SK-N-SH (cell line): ENCODE measurements at regions not wholly inside any gene's neighbourhood (a gene's known extent, or its start where the extent isn't known, plus 50 kb on each side); places are given as distances from the start of the nearest gene placed in this dataset.

Experiments used
- CTCF ChIA-PET: fragments of 300-600, 350-600 bp; formaldehyde crosslinking; extraction: SDS; loops from one replicate; lab custom pipeline; 2021; lab: Yijun Ruan, JAX
- POLR2A ChIA-PET: fragments of 350-600 bp; sonication (Branson Sonifier 250); formaldehyde crosslinking; extraction: SDS; loops from one replicate; lab custom pipeline; 2020; ENCODE audit warnings: antibody characterized with exemption, inconsistent platforms; lab: Yijun Ruan, JAX
- DNase-seq: peaks from one replicate; pipeline ENCODE4 v3.0.0; 2012
- H2AFZ ChIP-seq: fragments of 200-600 bp; sonication (generic); 2 replicates; pipeline ENCODE4 v1.8.1; 2016; ENCODE audit warnings: antibody characterized with exemption, mild to moderate bottlenecking, low read depth
- H3F3A ChIP-seq: fragments of 200-600 bp; sonication (generic); replicated peaks from 2 replicates; pipeline ENCODE3; 2016; ENCODE audit warnings: antibody characterized with exemption, mild to moderate bottlenecking; ENCODE audit not compliant: insufficient read depth
- H3K27ac ChIP-seq, 2 experiments: fragments of 200-500 bp in 1 of 2; fragments of 200-600 bp in 1 of 2; sonication (Bioruptor generic) in 1 of 2; sonication (generic), shearing (Covaris generic) in 1 of 2; 2 replicates each; pipeline versions ENCODE4 v1.5.1 to v1.6.1; 2014 to 2016; ENCODE audit warnings: low read depth in 2 of 2, inconsistent platforms in 1 of 2, low read length in 1 of 2, mild to moderate bottlenecking in 1 of 2, mixed read lengths in 1 of 2
- H3K27me3 ChIP-seq: fragments of 200-600 bp; sonication (generic), shearing (Covaris generic); 2 replicates; pipeline ENCODE4 v1.6.1; 2016; ENCODE audit warnings: mixed run types; ENCODE audit not compliant: insufficient read depth
- H3K36me3 ChIP-seq, 2 experiments: fragments of 200-500 bp in 1 of 2; fragments of 200-600 bp in 1 of 2; sonication (Bioruptor generic) in 1 of 2; sonication (generic) in 1 of 2; replicated peaks in 1 of 2; 2 replicates each; pipeline versions ENCODE3 to v1.5.1; 2014 to 2016; ENCODE audit warnings: low read length in 1 of 2, mild to moderate bottlenecking in 1 of 2; ENCODE audit not compliant: insufficient read depth in 2 of 2, control insufficient read depth in 1 of 2
- H3K4me1 ChIP-seq, 2 experiments: fragments of 200-500 bp in 1 of 2; fragments of 200-600 bp in 1 of 2; sonication (Bioruptor generic) in 1 of 2; sonication (generic), shearing (Covaris generic) in 1 of 2; 2 replicates each; pipeline versions ENCODE4 v1.5.1 to v1.6.1; 2014 to 2016; ENCODE audit warnings: low read depth in 1 of 2, low read length in 1 of 2, mixed run types in 1 of 2; ENCODE audit not compliant: insufficient read depth in 2 of 2, control insufficient read depth in 1 of 2
- H3K4me2 ChIP-seq: fragments of 200-600 bp; sonication (generic), shearing (Covaris generic); 2 replicates; pipeline ENCODE4 v1.6.1; 2017; ENCODE audit warnings: mixed run types
- H3K4me3 ChIP-seq, 2 experiments: fragments of 200-500 bp in 1 of 2; fragments of 200-600 bp in 1 of 2; sonication (Bioruptor generic) in 1 of 2; sonication (generic), shearing (Covaris generic) in 1 of 2; 2 replicates each; pipeline versions ENCODE4 v1.5.1 to v1.8.1; 2014 to 2016; ENCODE audit warnings: low read depth in 2 of 2, inconsistent platforms in 1 of 2, low read length in 1 of 2, mild to moderate bottlenecking in 1 of 2, mixed read lengths in 1 of 2, moderate library complexity in 1 of 2
- H3K79me2 ChIP-seq: fragments of 200-600 bp; sonication (generic); 2 replicates; pipeline ENCODE4 v1.8.1; 2017; ENCODE audit warnings: mild to moderate bottlenecking; ENCODE audit not compliant: insufficient read depth
- H3K9ac ChIP-seq: fragments of 200-600 bp; sonication (generic); 2 replicates; pipeline ENCODE4 v1.6.1; 2017; ENCODE audit warnings: mixed run types
- H3K9me2 ChIP-seq: fragments of 200-600 bp; sonication (generic); 2 replicates; pipeline ENCODE4 v1.6.1; 2017; ENCODE audit warnings: mixed run types
- H3K9me3 ChIP-seq: fragments of 200-600 bp; sonication (generic); 2 replicates; pipeline ENCODE4 v1.6.1; 2017; ENCODE audit warnings: mixed run types, mild to moderate bottlenecking, moderate library complexity
- H4K20me1 ChIP-seq: fragments of 200-600 bp; sonication (generic); 2 replicates; pipeline ENCODE4 v1.6.1; 2017; ENCODE audit warnings: mild to moderate bottlenecking, mixed run types; ENCODE audit not compliant: insufficient read depth
- ELF1 ChIP-seq: IDR thresholded peaks from 2 replicates; pipeline ENCODE4 v1.4.0; 2012
- EP300 ChIP-seq, 2 experiments: IDR thresholded peaks; 2 replicates each; pipeline versions ENCODE4 v1.4.0 to v1.6.1; 2012; ENCODE audit warnings: borderline replicate concordance in 1 of 2, low read depth in 1 of 2, low read length in 1 of 2
- EZH2phosphoT487 ChIP-seq: fragments of 200-600 bp; sonication (generic); IDR thresholded peaks from 2 replicates; pipeline ENCODE4 v1.6.1; 2017; ENCODE audit warnings: low read depth, mixed run types, mild to moderate bottlenecking, antibody characterized with exemption, moderate library complexity, borderline replicate concordance
- FOSL2 ChIP-seq: IDR thresholded peaks from 2 replicates; pipeline ENCODE4 v1.4.0; 2012; ENCODE audit warnings: low read depth, mild to moderate bottlenecking, moderate library complexity, borderline replicate concordance
- FOXJ3 ChIP-seq: sonication (generic); formaldehyde crosslinking; IDR thresholded peaks from 2 replicates; pipeline ENCODE4 v1.5.1; 2020; ENCODE audit warnings: mild to moderate bottlenecking, missing genetic modification reagents
- FOXM1 ChIP-seq: IDR thresholded peaks from 2 replicates; pipeline ENCODE4 v1.4.0; 2012; ENCODE audit warnings: low read depth, mild to moderate bottlenecking
- GABPA ChIP-seq: IDR thresholded peaks from 2 replicates; pipeline ENCODE4 v1.4.0; 2012; ENCODE audit warnings: low read depth, mild to moderate bottlenecking
- GATA2 ChIP-seq: sonication (generic); formaldehyde crosslinking; IDR thresholded peaks from 2 replicates; pipeline ENCODE4 v1.5.0; 2020; ENCODE audit warnings: mild to moderate bottlenecking, missing genetic modification reagents
- JUND ChIP-seq: IDR thresholded peaks from 2 replicates; pipeline ENCODE4 v1.4.0; 2012
- MEF2A ChIP-seq: IDR thresholded peaks from 2 replicates; pipeline ENCODE4 v1.4.0; 2012; ENCODE audit warnings: low read depth, borderline replicate concordance
- MXI1 ChIP-seq: IDR thresholded peaks from 2 replicates; pipeline ENCODE4 v1.6.1; 2012; ENCODE audit warnings: mild to moderate bottlenecking, low read depth, low read length, improper control_type of control experiment
- NFIC ChIP-seq: IDR thresholded peaks from 2 replicates; pipeline ENCODE4 v1.4.0; 2012; ENCODE audit warnings: borderline replicate concordance
- POLR2AphosphoS5 ChIP-seq: IDR thresholded peaks from 2 replicates; pipeline ENCODE4 v1.6.1; 2012; ENCODE audit warnings: low read depth, low read length
- SIN3A ChIP-seq: IDR thresholded peaks from 2 replicates; pipeline ENCODE4 v1.6.1; 2012; ENCODE audit warnings: low read depth, mild to moderate bottlenecking, low read length, moderate library complexity, borderline replicate concordance
- TCF12 ChIP-seq: IDR thresholded peaks from 2 replicates; pipeline ENCODE4 v1.4.0; 2012
- YY1 ChIP-seq: IDR thresholded peaks from 2 replicates; pipeline ENCODE4 v1.4.0; 2012; ENCODE audit warnings: low read depth, mild to moderate bottlenecking
- WGBS: methylation state at CpG from one replicate; pipeline ENCODE4 v1.1.6; 2017; ENCODE audit warnings: low lambda C conversion rate; 5-methylcytosine and 5-hydroxymethylcytosine counted together
- TF ChIP-seq, protein P1 (sequence below): IDR thresholded peaks from 2 replicates; pipeline ENCODE4 v1.4.0; 2012; ENCODE audit warnings: low read depth, borderline replicate concordance
- TF ChIP-seq, protein P2 (sequence below): IDR thresholded peaks from 2 replicates; pipeline ENCODE4 v1.6.1; 2012; ENCODE audit warnings: mild to moderate bottlenecking, low read depth, low read length, moderate library complexity
- TF ChIP-seq, protein P3 (sequence below): IDR thresholded peaks from 2 replicates; pipeline ENCODE4 v1.4.0; 2012; ENCODE audit warnings: low read depth, borderline replicate concordance
- TF ChIP-seq, protein P4 (sequence below): IDR thresholded peaks from 2 replicates; pipeline ENCODE4 v1.4.0; 2012; ENCODE audit warnings: low read depth

DNA sequence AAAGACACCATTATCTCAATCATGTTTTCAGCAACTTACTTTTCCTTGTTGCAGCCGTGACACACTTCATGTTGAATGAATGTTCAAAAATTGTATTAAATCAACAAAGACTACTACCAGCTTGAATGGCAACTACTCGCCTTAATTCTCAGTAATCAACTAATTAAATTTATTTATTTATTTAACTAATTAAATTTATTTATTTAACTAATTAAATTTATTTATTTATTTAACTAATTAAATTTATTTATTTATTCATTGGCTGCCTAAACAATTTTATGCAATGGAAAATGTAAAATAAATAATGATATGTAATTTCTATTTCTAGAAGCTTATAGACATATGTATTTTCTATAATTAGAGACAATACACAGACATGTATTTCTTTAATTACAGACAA, 435.4 kb downstream of the GPAM start:
- no peak overlapping the region for H3K4me3 ChIP-seq
- H2AFZ ChIP-seq, result no peak overlapping the region
- CTCF ChIA-PET, result interaction anchor here (1.0 to 1.6 kb wide), 4 partner anchors 9 to 672 kb away, joined by 3 to 8 read pairs (median 4); partner anchors contain the start of gene ADRA2A
- POLR2A ChIA-PET, result no interaction called here
- 19% methylated on average over 2 of the region's 2 CpGs for WGBS
- H3F3A ChIP-seq, result no peaks in the 10 kb centered on the region
- H4K20me1 ChIP-seq, result no peaks in the 10 kb centered on the region
- no peak for TF ChIP-seq FOSL2
- TF ChIP-seq EZH2phosphoT487, result no peak
- no peak for TF ChIP-seq POLR2AphosphoS5
- TF ChIP-seq, protein P1, sequence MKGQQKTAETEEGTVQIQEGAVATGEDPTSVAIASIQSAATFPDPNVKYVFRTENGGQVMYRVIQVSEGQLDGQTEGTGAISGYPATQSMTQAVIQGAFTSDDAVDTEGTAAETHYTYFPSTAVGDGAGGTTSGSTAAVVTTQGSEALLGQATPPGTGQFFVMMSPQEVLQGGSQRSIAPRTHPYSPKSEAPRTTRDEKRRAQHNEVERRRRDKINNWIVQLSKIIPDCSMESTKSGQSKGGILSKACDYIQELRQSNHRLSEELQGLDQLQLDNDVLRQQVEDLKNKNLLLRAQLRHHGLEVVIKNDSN, result no peak
- TF ChIP-seq, protein P2, sequence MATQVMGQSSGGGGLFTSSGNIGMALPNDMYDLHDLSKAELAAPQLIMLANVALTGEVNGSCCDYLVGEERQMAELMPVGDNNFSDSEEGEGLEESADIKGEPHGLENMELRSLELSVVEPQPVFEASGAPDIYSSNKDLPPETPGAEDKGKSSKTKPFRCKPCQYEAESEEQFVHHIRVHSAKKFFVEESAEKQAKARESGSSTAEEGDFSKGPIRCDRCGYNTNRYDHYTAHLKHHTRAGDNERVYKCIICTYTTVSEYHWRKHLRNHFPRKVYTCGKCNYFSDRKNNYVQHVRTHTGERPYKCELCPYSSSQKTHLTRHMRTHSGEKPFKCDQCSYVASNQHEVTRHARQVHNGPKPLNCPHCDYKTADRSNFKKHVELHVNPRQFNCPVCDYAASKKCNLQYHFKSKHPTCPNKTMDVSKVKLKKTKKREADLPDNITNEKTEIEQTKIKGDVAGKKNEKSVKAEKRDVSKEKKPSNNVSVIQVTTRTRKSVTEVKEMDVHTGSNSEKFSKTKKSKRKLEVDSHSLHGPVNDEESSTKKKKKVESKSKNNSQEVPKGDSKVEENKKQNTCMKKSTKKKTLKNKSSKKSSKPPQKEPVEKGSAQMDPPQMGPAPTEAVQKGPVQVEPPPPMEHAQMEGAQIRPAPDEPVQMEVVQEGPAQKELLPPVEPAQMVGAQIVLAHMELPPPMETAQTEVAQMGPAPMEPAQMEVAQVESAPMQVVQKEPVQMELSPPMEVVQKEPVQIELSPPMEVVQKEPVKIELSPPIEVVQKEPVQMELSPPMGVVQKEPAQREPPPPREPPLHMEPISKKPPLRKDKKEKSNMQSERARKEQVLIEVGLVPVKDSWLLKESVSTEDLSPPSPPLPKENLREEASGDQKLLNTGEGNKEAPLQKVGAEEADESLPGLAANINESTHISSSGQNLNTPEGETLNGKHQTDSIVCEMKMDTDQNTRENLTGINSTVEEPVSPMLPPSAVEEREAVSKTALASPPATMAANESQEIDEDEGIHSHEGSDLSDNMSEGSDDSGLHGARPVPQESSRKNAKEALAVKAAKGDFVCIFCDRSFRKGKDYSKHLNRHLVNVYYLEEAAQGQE, result no peak
- no peak for TF ChIP-seq SIN3A
- no peak for TF ChIP-seq TCF12
- TF ChIP-seq, protein P3, sequence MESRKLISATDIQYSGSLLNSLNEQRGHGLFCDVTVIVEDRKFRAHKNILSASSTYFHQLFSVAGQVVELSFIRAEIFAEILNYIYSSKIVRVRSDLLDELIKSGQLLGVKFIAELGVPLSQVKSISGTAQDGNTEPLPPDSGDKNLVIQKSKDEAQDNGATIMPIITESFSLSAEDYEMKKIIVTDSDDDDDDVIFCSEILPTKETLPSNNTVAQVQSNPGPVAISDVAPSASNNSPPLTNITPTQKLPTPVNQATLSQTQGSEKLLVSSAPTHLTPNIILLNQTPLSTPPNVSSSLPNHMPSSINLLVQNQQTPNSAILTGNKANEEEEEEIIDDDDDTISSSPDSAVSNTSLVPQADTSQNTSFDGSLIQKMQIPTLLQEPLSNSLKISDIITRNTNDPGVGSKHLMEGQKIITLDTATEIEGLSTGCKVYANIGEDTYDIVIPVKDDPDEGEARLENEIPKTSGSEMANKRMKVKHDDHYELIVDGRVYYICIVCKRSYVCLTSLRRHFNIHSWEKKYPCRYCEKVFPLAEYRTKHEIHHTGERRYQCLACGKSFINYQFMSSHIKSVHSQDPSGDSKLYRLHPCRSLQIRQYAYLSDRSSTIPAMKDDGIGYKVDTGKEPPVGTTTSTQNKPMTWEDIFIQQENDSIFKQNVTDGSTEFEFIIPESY, result no peak
- TF ChIP-seq MXI1, result no peak
- TF ChIP-seq JUND, result no peak
- no peak for TF ChIP-seq NFIC
- no peak for TF ChIP-seq GATA2 (CRISPR knock-in tag)
- TF ChIP-seq MEF2A, result no peak
- no peak for TF ChIP-seq ELF1
- no peak for TF ChIP-seq GABPA
- TF ChIP-seq FOXM1, result no peak
- TF ChIP-seq YY1, result no peak
- TF ChIP-seq EP300 (IDR thresholded peaks at IDR 0.05; ENCODE audit: borderline replicate concordance in 1 of 2, low read depth in 1 of 2, low read length in 1 of 2), result no peak
- TF ChIP-seq, protein P4, sequence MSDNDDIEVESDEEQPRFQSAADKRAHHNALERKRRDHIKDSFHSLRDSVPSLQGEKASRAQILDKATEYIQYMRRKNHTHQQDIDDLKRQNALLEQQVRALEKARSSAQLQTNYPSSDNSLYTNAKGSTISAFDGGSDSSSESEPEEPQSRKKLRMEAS, result no peak
- no peak for TF ChIP-seq FOXJ3 (CRISPR knock-in tag)
- DNase-seq, result no peak
- no peak overlapping the region for H3K9ac ChIP-seq
- no peak overlapping the region for H3K27ac ChIP-seq
- H3K4me2 ChIP-seq, result no peak overlapping the region
- no peaks in the 10 kb centered on the region for H3K9me3 ChIP-seq
- H3K27me3 ChIP-seq, result no peaks in the 10 kb centered on the region
- no peaks in the 10 kb centered on the region for H3K36me3 ChIP-seq
- no peaks in the 10 kb centered on the region for H3K4me1 ChIP-seq
- H3K79me2 ChIP-seq, result no peaks in the 10 kb centered on the region
- H3K9me2 ChIP-seq, result peaks cover 3% of the 10 kb centered on the region; the same call in 1 of the 2 replicates
